Pancreas (tissue), 10 donors: ENCODE measurements at regions not wholly inside any gene's neighbourhood (a gene's known extent, or its start where the extent isn't known, plus 50 kb on each side); places are given as distances from the start of the nearest gene placed in this dataset.

Experiments
- ATAC-seq, 4 donors: fragments of 200-7000 bp; cut with Tn5 transposase; one replicate each; pipeline versions ENCODE4 v1.8.0 to v1.9.1; 2020; ENCODE audit warnings: mild to moderate bottlenecking in 4 of 4, moderate library complexity in 4 of 4
- DNase-seq, 6 donors: peaks; one replicate each; pipeline ENCODE4 v3.0.0-alpha.2; 2020
- FAIRE-seq: peaks from 2 replicates; lab custom pipeline; 2012; peaks lifted over from hg19 to GRCh38; lab: Jason Lieb, UNC
- H3K27ac ChIP-seq, 4 donors: fragments of 200-600 bp; sonication (generic); 1 replicate in 3 of 4; 2 replicates in 1 of 4; pipeline versions ENCODE4 v1.5.0 to v1.8.0; 2020
- H3K27me3 ChIP-seq, 4 donors: fragments of 200-600 bp; one replicate each; pipeline ENCODE4 v1.8.0; 2021
- H3K36me3 ChIP-seq, 3 donors: fragments of 200-600 bp; sonication (generic) in 1 of 3; one replicate each; pipeline versions ENCODE4 v1.5.0 to v1.8.0; 2020 to 2021
- H3K4me1 ChIP-seq, 3 donors: fragments of 200-600 bp; one replicate each; pipeline ENCODE4 v1.8.0; 2021
- H3K4me3 ChIP-seq, 4 donors: fragments of 200-600 bp; sonication (generic) in 2 of 4; one replicate each; pipeline versions ENCODE4 v1.5.0 to v1.8.0; 2020 to 2021
- H3K9me3 ChIP-seq, 4 donors: fragments of 200-600 bp; one replicate each; pipeline ENCODE4 v1.8.0; 2021
- CTCF ChIP-seq, 4 donors: fragments of 200-600 bp; sonication (generic) in 3 of 4; IDR thresholded peaks; one replicate each; pipeline versions ENCODE4 v1.5.0 to v1.8.0; 2021; ENCODE audit warnings: antibody characterized with exemption in 4 of 4
- WGBS, 2 donors: extraction: QIAGEN DNeasy Blood & Tissue Kit; methylation state at CpG; one replicate each; pipeline ENCODE4 v1.1.7; 2013; 5-methylcytosine and 5-hydroxymethylcytosine counted together
- intact Hi-C, 3 donors: fragments of 100-400 bp; cut with DNase I; formaldehyde crosslinking; loops; one replicate each; pipeline versions ENCODE4 v1.11.1 to v1.14.2; 2022
- donor health status: healthy with polysubstance abuse.
- donor health status: DM: no; HTN: no; CAD: no; lungs with moderate emphysema.
- donor health status: DM: no; HTN: no; CAD: no.
- donor health status: control.
- donor health status: control.
- donor health status: Bipolar disorder and iron deficiency.
- donor health status: DM: yes; HTN: yes; CAD: no.
- donor health status: DM: no; HTN: no; CAD: no.
- donor health status: DM: no; HTN: no; CAD: no.
- donor health status: DM: yes; HTN: yes; CAD: no.

- Histone ChIP-seq H3K4me3 (no peak overlapping the region), H3K36me3 (no peaks in the 10 kb centered on the region), H3K9me3 (no peaks in the 10 kb centered on the region), H3K4me1 (no peaks in the 10 kb centered on the region), H3K27me3 (no peaks in the 10 kb centered on the region), H3K27ac (no peak overlapping the region)
- FAIRE-seq (no peak), ATAC-seq (no peak), DNase-seq (no peak)
- TF ChIP-seq CTCF (IDR thresholded peaks at IDR 0.05), result no peak
- intact Hi-C loops, result no loop called here
- WGBS, 2 donors, result 55 to 60% methylated on average over 3 of the region's 3 CpGs
Observed at GRCh38 chr18:71630696-71631095, 913.4 kb downstream of the CBLN2 start.

GRCh38 chr18:71625556-71626090 is 918.5 kb downstream of the CBLN2 start:
- Histone ChIP-seq H3K4me3 (no peak overlapping the region), H3K27me3 (no peaks in the 10 kb centered on the region), H3K36me3 (no peaks in the 10 kb centered on the region), H3K4me1 (no peaks in the 10 kb centered on the region), H3K27ac (no peak overlapping the region), H3K9me3 (no peaks in the 10 kb centered on the region)
- no peak for DNase-seq
- intact Hi-C loops, result no loop called here
- ATAC-seq, result no peak
- 72 to 81% methylated on average over 1 of the region's 1 CpG for WGBS, 2 donors
- no peak for FAIRE-seq
- TF ChIP-seq CTCF (IDR thresholded peaks at IDR 0.05), result no peak

- H3K36me3 ChIP-seq, result no peaks in the 10 kb centered on the region
- ATAC-seq (no peak), DNase-seq (no peak), FAIRE-seq (no peak)
- intact Hi-C loops, result no loop called here
- WGBS, 2 donors, result 11 to 12% methylated on average over 1 of the region's 1 CpG
- H3K27me3 ChIP-seq, result no peaks in the 10 kb centered on the region
- no peaks in the 10 kb centered on the region for H3K4me1 ChIP-seq
- H3K27ac ChIP-seq, result no peak overlapping the region
- H3K4me3 ChIP-seq, result no peak overlapping the region
- no peaks in the 10 kb centered on the region for H3K9me3 ChIP-seq
- no peak for TF ChIP-seq CTCF (IDR thresholded peaks at IDR 0.05)
Observed at GRCh38 chr18:71598374-71598773, 945.8 kb downstream of the CBLN2 start.

- no peak for FAIRE-seq
Observed at GRCh38 chr18:71597219-71597618, 946.9 kb downstream of the CBLN2 start.

More at GRCh38 chr18:71597219-71597618, 946.9 kb downstream of the CBLN2 start:
- H3K27me3 ChIP-seq, result no peaks in the 10 kb centered on the region
- no peaks in the 10 kb centered on the region for H3K4me1 ChIP-seq
- H3K9me3 ChIP-seq, result no peaks in the 10 kb centered on the region
- ATAC-seq, result no peak
- no peak for TF ChIP-seq CTCF (IDR thresholded peaks at IDR 0.05)
- H3K4me3 ChIP-seq, result no peak overlapping the region
- WGBS, 2 donors, result 9% methylated on average over 1 of the region's 1 CpG
- no peak overlapping the region for H3K27ac ChIP-seq
- intact Hi-C loops, result no loop called here
- H3K36me3 ChIP-seq, result no peaks in the 10 kb centered on the region
- no peak for DNase-seq
